GM23338 (cell line): ENCODE measurements at regions not wholly inside any gene's neighbourhood (a gene's known extent, or its start where the extent isn't known, plus 50 kb on each side); places are given as distances from the start of the nearest gene placed in this dataset.

Experiments
- ATAC-seq: fragments of 200-7000 bp; cut with Tn5 transposase; 3 replicates; pipeline ENCODE4 v1.9.1; 2020
- DNase-seq: peaks from one replicate; pipeline ENCODE4 v3.0.0-alpha.2; 2015; ENCODE audit warnings: low spot score
- H2AFZ ChIP-seq: fragments of 200-600 bp; sonication (generic); 2 replicates; pipeline ENCODE4 v1.8.0; 2016; ENCODE audit warnings: antibody characterized with exemption, mild to moderate bottlenecking, moderate library complexity
- H3F3A ChIP-seq: fragments of 200-600 bp; sonication (generic); replicated peaks from 2 replicates; pipeline ENCODE4 v1.8.0; 2017; ENCODE audit warnings: antibody characterized with exemption, mixed run types, low read depth
- H3K27ac ChIP-seq: fragments of 200-600 bp; sonication (generic); 2 replicates; pipeline ENCODE4 v1.6.1; 2016; ENCODE audit warnings: low read depth
- H3K27me3 ChIP-seq: fragments of 200-600 bp; sonication (generic); 2 replicates; pipeline ENCODE4 v1.8.0; 2016; ENCODE audit warnings: mild to moderate bottlenecking, mixed run types, moderate library complexity; ENCODE audit not compliant: insufficient read depth
- H3K36me3 ChIP-seq: fragments of 200-600 bp; sonication (generic); 2 replicates; pipeline ENCODE4 v1.8.0; 2016; ENCODE audit warnings: mild to moderate bottlenecking; ENCODE audit not compliant: insufficient read depth
- H3K4me1 ChIP-seq: fragments of 200-600 bp; sonication (generic); 2 replicates; pipeline ENCODE4 v1.8.0; 2016; ENCODE audit warnings: mild to moderate bottlenecking, moderate library complexity; ENCODE audit not compliant: insufficient read depth
- H3K4me2 ChIP-seq: fragments of 200-600 bp; sonication (generic); 2 replicates; pipeline ENCODE4 v1.7.1; 2017; ENCODE audit warnings: mixed run types
- H3K4me3 ChIP-seq: fragments of 200-600 bp; sonication (generic); 2 replicates; pipeline ENCODE4 v1.6.1; 2016; ENCODE audit warnings: mixed run types
- H3K79me2 ChIP-seq: fragments of 200-600 bp; sonication (generic); replicated peaks from 2 replicates; pipeline ENCODE4 v1.8.0; 2017; ENCODE audit warnings: mild to moderate bottlenecking; ENCODE audit not compliant: insufficient read depth
- H3K9me2 ChIP-seq: fragments of 200-600 bp; sonication (generic); 2 replicates; pipeline ENCODE4 v1.8.0; 2017; ENCODE audit not compliant: insufficient read depth
- H4K20me1 ChIP-seq: fragments of 200-600 bp; sonication (generic); replicated peaks from 2 replicates; pipeline ENCODE4 v1.8.0; 2017; ENCODE audit warnings: mild to moderate bottlenecking; ENCODE audit not compliant: insufficient read depth
- H3K27ac Mint-ChIP-seq: 2 replicates; pipeline ENCODE4 v1.8.0; 2020; ENCODE audit warnings: inconsistent platforms, mild to moderate bottlenecking, moderate library complexity, mixed read lengths
- H3K27me3 Mint-ChIP-seq: 3 replicates; pipeline ENCODE4 v1.8.0; 2022; ENCODE audit warnings: low read depth, mild to moderate bottlenecking, moderate library complexity, mixed read lengths, inconsistent platforms; ENCODE audit not compliant: insufficient read depth, poor library complexity
- H3K36me3 Mint-ChIP-seq: 3 replicates; pipeline ENCODE4 v1.8.0; 2021; ENCODE audit warnings: low read depth, mild to moderate bottlenecking, inconsistent platforms, moderate library complexity, mixed read lengths
- H3K4me1 Mint-ChIP-seq: 3 replicates; pipeline ENCODE4 v1.8.0; 2020; ENCODE audit warnings: mild to moderate bottlenecking, inconsistent platforms, mixed read lengths
- H3K4me3 Mint-ChIP-seq: 3 replicates; pipeline ENCODE4 v1.8.0; 2021; ENCODE audit warnings: moderate library complexity, mild to moderate bottlenecking, inconsistent platforms, mixed read lengths
- H3K9me3 Mint-ChIP-seq: 3 replicates; pipeline ENCODE4 v1.8.0; 2020; ENCODE audit warnings: moderate library complexity, mild to moderate bottlenecking, inconsistent platforms, mixed read lengths
- CREB1 ChIP-seq: fragments of 250-450 bp; sonication (Bioruptor Pico); IDR thresholded peaks from 2 replicates; pipeline ENCODE4 v1.5.0; 2020; ENCODE audit warnings: low read depth, mild to moderate bottlenecking, moderate library complexity
- EZH2 ChIP-seq: fragments of 200-600 bp; sonication (generic); IDR thresholded peaks from one replicate; pipeline ENCODE4 v1.8.0; 2017; ENCODE audit warnings: antibody characterized with exemption, mild to moderate bottlenecking, low read depth; ENCODE audit not compliant: unreplicated experiment
- EZH2phosphoT487 ChIP-seq: fragments of 200-600 bp; sonication (generic); IDR thresholded peaks from one replicate; pipeline ENCODE4 v1.8.1; 2018; ENCODE audit warnings: antibody characterized with exemption; ENCODE audit not compliant: unreplicated experiment
- JUNB ChIP-seq: IDR thresholded peaks from one replicate; pipeline ENCODE4 v1.6.1; 2016; ENCODE audit warnings: antibody characterized with exemption; ENCODE audit not compliant: unreplicated experiment
- NANOG ChIP-seq: IDR thresholded peaks from 2 replicates; pipeline ENCODE4 v1.6.1; 2016; ENCODE audit warnings: antibody characterized with exemption, borderline replicate concordance
- POLR2AphosphoS5 ChIP-seq: IDR thresholded peaks from 2 replicates; pipeline ENCODE4 v1.6.1; 2016; ENCODE audit warnings: antibody characterized with exemption, low read depth
- ZNF114 ChIP-seq: fragments of 250-450 bp; sonication (Bioruptor Pico); IDR thresholded peaks from 2 replicates; pipeline ENCODE4 v1.5.0; 2020; ENCODE audit warnings: mild to moderate bottlenecking, moderate library complexity
- ZNF331 ChIP-seq: fragments of 250-450 bp; sonication (Bioruptor Pico); IDR thresholded peaks from 2 replicates; pipeline ENCODE4 v1.5.0; 2020; ENCODE audit warnings: low read depth, mild to moderate bottlenecking, moderate library complexity
- ZNF462 ChIP-seq: fragments of 250-450 bp; sonication (Bioruptor Pico); IDR thresholded peaks from 2 replicates; pipeline ENCODE4 v1.5.0; 2020; ENCODE audit warnings: mild to moderate bottlenecking, moderate library complexity
- TF ChIP-seq, protein P1 (sequence below): IDR thresholded peaks from 2 replicates; pipeline ENCODE4 v1.6.1; 2016; ENCODE audit warnings: antibody characterized with exemption
- TF ChIP-seq, protein P2 (sequence below): IDR thresholded peaks from one replicate; pipeline ENCODE4 v1.6.1; 2018; ENCODE audit warnings: antibody characterized with exemption; ENCODE audit not compliant: unreplicated experiment
- TF ChIP-seq, protein P3 (sequence below), 2 experiments: fragments of 200-600 bp in 1 of 2; sonication (generic) in 1 of 2; conservative IDR thresholded peaks; 2 replicates each; pipeline versions ENCODE4 v1.5.1 to v1.6.1; 2016 to 2017; ENCODE audit warnings: antibody characterized with exemption in 2 of 2, low read depth in 2 of 2, mild to moderate bottlenecking in 2 of 2, moderate library complexity in 1 of 2

- H3K9me2 ChIP-seq: peaks cover 3% of the 10 kb centered on the region; the same call in 1 of the 2 replicates
- TF ChIP-seq, protein P1, sequence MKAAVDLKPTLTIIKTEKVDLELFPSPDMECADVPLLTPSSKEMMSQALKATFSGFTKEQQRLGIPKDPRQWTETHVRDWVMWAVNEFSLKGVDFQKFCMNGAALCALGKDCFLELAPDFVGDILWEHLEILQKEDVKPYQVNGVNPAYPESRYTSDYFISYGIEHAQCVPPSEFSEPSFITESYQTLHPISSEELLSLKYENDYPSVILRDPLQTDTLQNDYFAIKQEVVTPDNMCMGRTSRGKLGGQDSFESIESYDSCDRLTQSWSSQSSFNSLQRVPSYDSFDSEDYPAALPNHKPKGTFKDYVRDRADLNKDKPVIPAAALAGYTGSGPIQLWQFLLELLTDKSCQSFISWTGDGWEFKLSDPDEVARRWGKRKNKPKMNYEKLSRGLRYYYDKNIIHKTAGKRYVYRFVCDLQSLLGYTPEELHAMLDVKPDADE: no peak
- TF ChIP-seq JUNB: no peak
- TF ChIP-seq ZNF331 (CRISPR knock-in tag): no peak
- no peak for TF ChIP-seq EZH2
- TF ChIP-seq, protein P2, sequence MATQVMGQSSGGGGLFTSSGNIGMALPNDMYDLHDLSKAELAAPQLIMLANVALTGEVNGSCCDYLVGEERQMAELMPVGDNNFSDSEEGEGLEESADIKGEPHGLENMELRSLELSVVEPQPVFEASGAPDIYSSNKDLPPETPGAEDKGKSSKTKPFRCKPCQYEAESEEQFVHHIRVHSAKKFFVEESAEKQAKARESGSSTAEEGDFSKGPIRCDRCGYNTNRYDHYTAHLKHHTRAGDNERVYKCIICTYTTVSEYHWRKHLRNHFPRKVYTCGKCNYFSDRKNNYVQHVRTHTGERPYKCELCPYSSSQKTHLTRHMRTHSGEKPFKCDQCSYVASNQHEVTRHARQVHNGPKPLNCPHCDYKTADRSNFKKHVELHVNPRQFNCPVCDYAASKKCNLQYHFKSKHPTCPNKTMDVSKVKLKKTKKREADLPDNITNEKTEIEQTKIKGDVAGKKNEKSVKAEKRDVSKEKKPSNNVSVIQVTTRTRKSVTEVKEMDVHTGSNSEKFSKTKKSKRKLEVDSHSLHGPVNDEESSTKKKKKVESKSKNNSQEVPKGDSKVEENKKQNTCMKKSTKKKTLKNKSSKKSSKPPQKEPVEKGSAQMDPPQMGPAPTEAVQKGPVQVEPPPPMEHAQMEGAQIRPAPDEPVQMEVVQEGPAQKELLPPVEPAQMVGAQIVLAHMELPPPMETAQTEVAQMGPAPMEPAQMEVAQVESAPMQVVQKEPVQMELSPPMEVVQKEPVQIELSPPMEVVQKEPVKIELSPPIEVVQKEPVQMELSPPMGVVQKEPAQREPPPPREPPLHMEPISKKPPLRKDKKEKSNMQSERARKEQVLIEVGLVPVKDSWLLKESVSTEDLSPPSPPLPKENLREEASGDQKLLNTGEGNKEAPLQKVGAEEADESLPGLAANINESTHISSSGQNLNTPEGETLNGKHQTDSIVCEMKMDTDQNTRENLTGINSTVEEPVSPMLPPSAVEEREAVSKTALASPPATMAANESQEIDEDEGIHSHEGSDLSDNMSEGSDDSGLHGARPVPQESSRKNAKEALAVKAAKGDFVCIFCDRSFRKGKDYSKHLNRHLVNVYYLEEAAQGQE: no peak
- TF ChIP-seq ZNF462: no peak
- TF ChIP-seq, protein P3, sequence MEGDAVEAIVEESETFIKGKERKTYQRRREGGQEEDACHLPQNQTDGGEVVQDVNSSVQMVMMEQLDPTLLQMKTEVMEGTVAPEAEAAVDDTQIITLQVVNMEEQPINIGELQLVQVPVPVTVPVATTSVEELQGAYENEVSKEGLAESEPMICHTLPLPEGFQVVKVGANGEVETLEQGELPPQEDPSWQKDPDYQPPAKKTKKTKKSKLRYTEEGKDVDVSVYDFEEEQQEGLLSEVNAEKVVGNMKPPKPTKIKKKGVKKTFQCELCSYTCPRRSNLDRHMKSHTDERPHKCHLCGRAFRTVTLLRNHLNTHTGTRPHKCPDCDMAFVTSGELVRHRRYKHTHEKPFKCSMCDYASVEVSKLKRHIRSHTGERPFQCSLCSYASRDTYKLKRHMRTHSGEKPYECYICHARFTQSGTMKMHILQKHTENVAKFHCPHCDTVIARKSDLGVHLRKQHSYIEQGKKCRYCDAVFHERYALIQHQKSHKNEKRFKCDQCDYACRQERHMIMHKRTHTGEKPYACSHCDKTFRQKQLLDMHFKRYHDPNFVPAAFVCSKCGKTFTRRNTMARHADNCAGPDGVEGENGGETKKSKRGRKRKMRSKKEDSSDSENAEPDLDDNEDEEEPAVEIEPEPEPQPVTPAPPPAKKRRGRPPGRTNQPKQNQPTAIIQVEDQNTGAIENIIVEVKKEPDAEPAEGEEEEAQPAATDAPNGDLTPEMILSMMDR (conservative IDR thresholded peaks at IDR 0.05; ENCODE audit: low read depth in 2 of 2): no peak
- no peak for TF ChIP-seq NANOG
- TF ChIP-seq EZH2phosphoT487: no peak
- no peak for TF ChIP-seq ZNF114
- no peak for TF ChIP-seq CREB1 (CRISPR knock-in tag)
- no peak for TF ChIP-seq POLR2AphosphoS5
- no peak overlapping the region for H3K27ac Mint-ChIP-seq
These were observed 68.7 kb upstream of the CST7 start for GRCh38 chr20:24880356-24880755.

More at GRCh38 chr20:24880356-24880755, 68.7 kb upstream of the CST7 start:
- H3K9me3 Mint-ChIP-seq: peaks cover 13% of the 10 kb centered on the region; the same call in 2 of the 3 replicates
- Histone ChIP-seq H3K4me2 (no peak overlapping the region), H3F3A (no peaks in the 10 kb centered on the region), H3K36me3 (no peaks in the 10 kb centered on the region; the same call in 1 of the 2 replicates), H3K4me1 (no peaks in the 10 kb centered on the region), H3K79me2 (no peaks in the 10 kb centered on the region), H4K20me1 (no peaks in the 10 kb centered on the region), H3K27ac (no peak overlapping the region), H3K4me3 (no peak overlapping the region), H3K27me3 (no peaks in the 10 kb centered on the region), H2AFZ (no peak overlapping the region)
- ATAC-seq: no peak
- H3K4me1 Mint-ChIP-seq: peaks cover 7% of the 10 kb centered on the region; the same call in 2 of the 3 replicates
- H3K36me3 Mint-ChIP-seq: 0 out of 3 replicates have a peak, but pooled peaks cover 5% of the 10 kb centered on the region
- no peak overlapping the region for H3K4me3 Mint-ChIP-seq
- DNase-seq: no peak
- peaks cover 5% of the 10 kb centered on the region for H3K27me3 Mint-ChIP-seq
